ENCODE measurements at regions not wholly inside any gene's neighbourhood (a gene's known extent, or its start where the extent isn't known, plus 50 kb on each side); places are given as distances from the start of the nearest gene placed in this dataset.

DNA sequence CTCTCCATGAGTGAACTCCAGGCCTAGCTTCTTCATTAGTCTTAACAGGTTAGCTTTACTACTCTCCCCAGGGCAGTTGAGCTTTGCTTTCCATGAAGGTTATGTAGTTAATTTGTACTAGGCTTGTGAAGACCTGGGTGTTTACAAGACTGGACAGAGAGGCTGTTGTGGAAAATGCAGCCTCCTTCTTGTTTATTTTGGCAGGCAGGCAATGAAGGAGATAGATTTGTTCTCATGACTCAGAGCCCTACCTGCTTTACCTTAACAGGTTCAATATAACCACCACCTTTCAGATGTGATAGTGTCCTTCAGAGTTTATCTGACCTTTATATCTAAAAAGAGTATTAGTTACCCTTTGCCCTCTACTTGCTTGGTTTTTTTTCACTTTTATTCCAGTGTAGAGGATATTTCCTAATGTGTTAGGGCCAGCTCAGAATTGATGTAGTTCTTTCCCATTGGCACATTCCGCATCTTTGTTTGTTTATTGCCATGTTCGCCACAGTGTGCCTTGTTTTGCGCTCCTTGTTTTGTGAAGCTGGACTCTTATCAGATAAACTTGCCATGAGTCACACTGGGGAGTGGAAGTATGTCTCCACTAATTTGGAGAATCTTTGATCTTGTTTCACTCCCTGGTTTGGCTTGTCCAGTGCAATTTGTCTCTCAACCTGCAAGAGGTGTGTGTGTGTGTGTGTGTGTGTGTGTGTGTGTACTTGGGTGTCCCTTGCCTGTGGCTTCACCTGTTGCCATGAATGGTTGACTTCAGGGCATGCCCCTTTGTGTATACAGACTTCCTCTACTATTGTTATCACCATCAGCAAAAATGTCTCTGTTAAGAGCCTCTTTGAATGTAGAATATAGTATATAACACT lies 87.4 kb upstream of the MACF1 start (continued):
- TF ChIP-seq, protein P1, sequence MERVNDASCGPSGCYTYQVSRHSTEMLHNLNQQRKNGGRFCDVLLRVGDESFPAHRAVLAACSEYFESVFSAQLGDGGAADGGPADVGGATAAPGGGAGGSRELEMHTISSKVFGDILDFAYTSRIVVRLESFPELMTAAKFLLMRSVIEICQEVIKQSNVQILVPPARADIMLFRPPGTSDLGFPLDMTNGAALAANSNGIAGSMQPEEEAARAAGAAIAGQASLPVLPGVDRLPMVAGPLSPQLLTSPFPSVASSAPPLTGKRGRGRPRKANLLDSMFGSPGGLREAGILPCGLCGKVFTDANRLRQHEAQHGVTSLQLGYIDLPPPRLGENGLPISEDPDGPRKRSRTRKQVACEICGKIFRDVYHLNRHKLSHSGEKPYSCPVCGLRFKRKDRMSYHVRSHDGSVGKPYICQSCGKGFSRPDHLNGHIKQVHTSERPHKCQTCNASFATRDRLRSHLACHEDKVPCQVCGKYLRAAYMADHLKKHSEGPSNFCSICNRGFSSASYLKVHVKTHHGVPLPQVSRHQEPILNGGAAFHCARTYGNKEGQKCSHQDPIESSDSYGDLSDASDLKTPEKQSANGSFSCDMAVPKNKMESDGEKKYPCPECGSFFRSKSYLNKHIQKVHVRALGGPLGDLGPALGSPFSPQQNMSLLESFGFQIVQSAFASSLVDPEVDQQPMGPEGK (tag by site-specific recombination; IDR thresholded peaks at IDR 0.05) = peak; percentile 66; the same call in 1 of the 2 replicates
- TF ChIP-seq MYNN (tag by site-specific recombination; IDR thresholded peaks at IDR 0.05; ENCODE audit: borderline replicate concordance) (peak; percentile 59; the same call in 1 of the 2 replicates), PRDM1 (tag by site-specific recombination; IDR thresholded peaks at IDR 0.05) (peak; percentile 80), ZIC2 (tag by site-specific recombination; IDR thresholded peaks at IDR 0.05) (peak; percentile 37)
- TF ChIP-seq, protein P2, sequence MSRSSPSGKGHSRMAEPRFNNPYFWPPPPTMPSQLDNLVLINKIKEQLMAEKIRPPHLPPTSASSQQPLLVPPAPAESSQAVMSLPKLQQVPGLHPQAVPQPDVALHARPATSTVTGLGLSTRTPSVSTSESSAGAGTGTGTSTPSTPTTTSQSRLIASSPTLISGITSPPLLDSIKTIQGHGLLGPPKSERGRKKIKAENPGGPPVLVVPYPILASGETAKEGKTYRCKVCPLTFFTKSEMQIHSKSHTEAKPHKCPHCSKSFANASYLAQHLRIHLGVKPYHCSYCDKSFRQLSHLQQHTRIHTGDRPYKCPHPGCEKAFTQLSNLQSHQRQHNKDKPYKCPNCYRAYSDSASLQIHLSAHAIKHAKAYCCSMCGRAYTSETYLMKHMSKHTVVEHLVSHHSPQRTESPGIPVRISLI (tag by site-specific recombination; IDR thresholded peaks at IDR 0.05) = 0 out of 2 replicates have a peak, but pooled peaks have one; percentile 23

DNA sequence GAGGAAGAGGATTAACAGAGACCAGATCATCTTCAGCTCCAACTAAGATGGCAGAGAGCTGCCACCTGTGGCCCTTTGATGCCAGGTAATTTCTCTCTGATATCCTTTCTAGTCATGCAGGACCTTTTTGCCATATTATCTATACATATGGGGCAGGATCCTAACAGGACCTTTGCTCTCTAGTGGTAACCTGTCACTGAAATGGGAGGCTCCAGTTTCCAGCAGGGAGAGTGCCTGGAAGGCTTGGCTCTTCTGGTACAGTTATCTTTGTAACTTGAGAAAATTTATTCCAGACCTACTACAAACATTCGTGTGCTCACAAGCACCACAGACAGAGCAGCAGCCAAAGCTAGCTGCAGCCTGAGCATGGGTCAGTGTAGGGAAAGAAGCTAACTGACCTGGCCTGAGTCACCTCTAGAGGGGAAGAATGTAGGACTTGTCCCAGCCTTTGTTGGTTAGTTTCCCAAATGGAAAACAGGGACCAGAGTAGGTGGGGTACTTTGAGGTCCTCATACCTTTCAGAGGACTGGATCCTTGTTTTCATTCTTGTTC lies 86.5 kb upstream of the MACF1 start:
- peaks cover 0 to 4% of the 10 kb centered on the region in 2 experiments; a peak in 1 of 3 replicates for H3K36me3 ChIP-seq (ENCODE audit: control insufficient read depth in 2 of 2, insufficient read depth in 1 of 2, low read length in 2 of 2)
- H3K4me1 ChIP-seq (ENCODE audit: control insufficient read depth, insufficient read depth, low read length) = peaks cover 31% of the 10 kb centered on the region
- POLR2A ChIA-PET = no interaction called here
- H3K27ac ChIP-seq (ENCODE audit: extremely low read depth, low read depth, low read length) = no peak overlapping the region
- H3K4me3 ChIP-seq (ENCODE audit: low read depth, low read length) = no peak overlapping the region
- CTCF ChIA-PET = interaction anchor here (1.2 to 2.1 kb wide), 2 partner anchors 9 to 74 kb away, joined by 3 to 11 read pairs; no protein-coding TSS in a partner anchor
- H3K9me3 ChIP-seq (ENCODE audit: control insufficient read depth, insufficient read depth, low read depth, low read length) = no peaks in the 10 kb centered on the region
- no peak for TF ChIP-seq SP2 (tag by site-specific recombination; IDR thresholded peaks at IDR 0.05)
- TF ChIP-seq ZNF423 (tag by site-specific recombination; IDR thresholded peaks at IDR 0.05) = no peak
- TF ChIP-seq ZNF23 (tag by site-specific recombination; IDR thresholded peaks at IDR 0.05; ENCODE audit: borderline replicate concordance) = no peak
- TF ChIP-seq ZNF350 (tag by site-specific recombination; IDR thresholded peaks at IDR 0.05) = no peak
- TF ChIP-seq, protein P3, sequence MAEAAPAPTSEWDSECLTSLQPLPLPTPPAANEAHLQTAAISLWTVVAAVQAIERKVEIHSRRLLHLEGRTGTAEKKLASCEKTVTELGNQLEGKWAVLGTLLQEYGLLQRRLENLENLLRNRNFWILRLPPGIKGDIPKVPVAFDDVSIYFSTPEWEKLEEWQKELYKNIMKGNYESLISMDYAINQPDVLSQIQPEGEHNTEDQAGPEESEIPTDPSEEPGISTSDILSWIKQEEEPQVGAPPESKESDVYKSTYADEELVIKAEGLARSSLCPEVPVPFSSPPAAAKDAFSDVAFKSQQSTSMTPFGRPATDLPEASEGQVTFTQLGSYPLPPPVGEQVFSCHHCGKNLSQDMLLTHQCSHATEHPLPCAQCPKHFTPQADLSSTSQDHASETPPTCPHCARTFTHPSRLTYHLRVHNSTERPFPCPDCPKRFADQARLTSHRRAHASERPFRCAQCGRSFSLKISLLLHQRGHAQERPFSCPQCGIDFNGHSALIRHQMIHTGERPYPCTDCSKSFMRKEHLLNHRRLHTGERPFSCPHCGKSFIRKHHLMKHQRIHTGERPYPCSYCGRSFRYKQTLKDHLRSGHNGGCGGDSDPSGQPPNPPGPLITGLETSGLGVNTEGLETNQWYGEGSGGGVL (tag by site-specific recombination; IDR thresholded peaks at IDR 0.05) = no peak
- peak; percentile 70 for TF ChIP-seq IKZF3 (tag by site-specific recombination; IDR thresholded peaks at IDR 0.05)
- TF ChIP-seq, protein P4, sequence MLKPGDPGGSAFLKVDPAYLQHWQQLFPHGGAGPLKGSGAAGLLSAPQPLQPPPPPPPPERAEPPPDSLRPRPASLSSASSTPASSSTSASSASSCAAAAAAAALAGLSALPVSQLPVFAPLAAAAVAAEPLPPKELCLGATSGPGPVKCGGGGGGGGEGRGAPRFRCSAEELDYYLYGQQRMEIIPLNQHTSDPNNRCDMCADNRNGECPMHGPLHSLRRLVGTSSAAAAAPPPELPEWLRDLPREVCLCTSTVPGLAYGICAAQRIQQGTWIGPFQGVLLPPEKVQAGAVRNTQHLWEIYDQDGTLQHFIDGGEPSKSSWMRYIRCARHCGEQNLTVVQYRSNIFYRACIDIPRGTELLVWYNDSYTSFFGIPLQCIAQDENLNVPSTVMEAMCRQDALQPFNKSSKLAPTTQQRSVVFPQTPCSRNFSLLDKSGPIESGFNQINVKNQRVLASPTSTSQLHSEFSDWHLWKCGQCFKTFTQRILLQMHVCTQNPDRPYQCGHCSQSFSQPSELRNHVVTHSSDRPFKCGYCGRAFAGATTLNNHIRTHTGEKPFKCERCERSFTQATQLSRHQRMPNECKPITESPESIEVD (tag by site-specific recombination; IDR thresholded peaks at IDR 0.05) = no peak
- TF ChIP-seq, protein P5, sequence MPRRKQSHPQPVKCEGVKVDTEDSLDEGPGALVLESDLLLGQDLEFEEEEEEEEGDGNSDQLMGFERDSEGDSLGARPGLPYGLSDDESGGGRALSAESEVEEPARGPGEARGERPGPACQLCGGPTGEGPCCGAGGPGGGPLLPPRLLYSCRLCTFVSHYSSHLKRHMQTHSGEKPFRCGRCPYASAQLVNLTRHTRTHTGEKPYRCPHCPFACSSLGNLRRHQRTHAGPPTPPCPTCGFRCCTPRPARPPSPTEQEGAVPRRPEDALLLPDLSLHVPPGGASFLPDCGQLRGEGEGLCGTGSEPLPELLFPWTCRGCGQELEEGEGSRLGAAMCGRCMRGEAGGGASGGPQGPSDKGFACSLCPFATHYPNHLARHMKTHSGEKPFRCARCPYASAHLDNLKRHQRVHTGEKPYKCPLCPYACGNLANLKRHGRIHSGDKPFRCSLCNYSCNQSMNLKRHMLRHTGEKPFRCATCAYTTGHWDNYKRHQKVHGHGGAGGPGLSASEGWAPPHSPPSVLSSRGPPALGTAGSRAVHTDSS (tag by site-specific recombination; IDR thresholded peaks at IDR 0.05) = 0 out of 2 replicates have a peak, but pooled peaks have one; percentile 49
- TF ChIP-seq ZNF391 (tag by site-specific recombination; IDR thresholded peaks at IDR 0.05; ENCODE audit: borderline replicate concordance, low read depth) = no peak
- TF ChIP-seq ZNF48 (tag by site-specific recombination; IDR thresholded peaks at IDR 0.05) = no peak
- TF ChIP-seq, protein P6, sequence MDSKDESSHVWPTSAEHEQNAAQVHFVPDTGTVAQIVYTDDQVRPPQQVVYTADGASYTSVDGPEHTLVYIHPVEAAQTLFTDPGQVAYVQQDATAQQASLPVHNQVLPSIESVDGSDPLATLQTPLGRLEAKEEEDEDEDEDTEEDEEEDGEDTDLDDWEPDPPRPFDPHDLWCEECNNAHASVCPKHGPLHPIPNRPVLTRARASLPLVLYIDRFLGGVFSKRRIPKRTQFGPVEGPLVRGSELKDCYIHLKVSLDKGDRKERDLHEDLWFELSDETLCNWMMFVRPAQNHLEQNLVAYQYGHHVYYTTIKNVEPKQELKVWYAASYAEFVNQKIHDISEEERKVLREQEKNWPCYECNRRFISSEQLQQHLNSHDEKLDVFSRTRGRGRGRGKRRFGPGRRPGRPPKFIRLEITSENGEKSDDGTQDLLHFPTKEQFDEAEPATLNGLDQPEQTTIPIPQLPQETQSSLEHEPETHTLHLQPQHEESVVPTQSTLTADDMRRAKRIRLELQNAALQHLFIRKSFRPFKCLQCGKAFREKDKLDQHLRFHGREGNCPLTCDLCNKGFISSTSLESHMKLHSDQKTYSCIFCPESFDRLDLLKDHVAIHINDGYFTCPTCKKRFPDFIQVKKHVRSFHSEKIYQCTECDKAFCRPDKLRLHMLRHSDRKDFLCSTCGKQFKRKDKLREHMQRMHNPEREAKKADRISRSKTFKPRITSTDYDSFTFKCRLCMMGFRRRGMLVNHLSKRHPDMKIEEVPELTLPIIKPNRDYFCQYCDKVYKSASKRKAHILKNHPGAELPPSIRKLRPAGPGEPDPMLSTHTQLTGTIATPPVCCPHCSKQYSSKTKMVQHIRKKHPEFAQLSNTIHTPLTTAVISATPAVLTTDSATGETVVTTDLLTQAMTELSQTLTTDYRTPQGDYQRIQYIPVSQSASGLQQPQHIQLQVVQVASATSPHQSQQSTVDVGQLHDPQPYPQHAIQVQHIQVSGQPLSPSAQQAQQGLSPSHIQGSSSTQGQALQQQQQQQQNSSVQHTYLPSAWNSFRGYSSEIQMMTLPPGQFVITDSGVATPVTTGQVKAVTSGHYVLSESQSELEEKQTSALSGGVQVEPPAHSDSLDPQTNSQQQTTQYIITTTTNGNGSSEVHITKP (tag by site-specific recombination; IDR thresholded peaks at IDR 0.05) = 0 out of 2 replicates have a peak, but pooled peaks have one; percentile 7
- TF ChIP-seq, protein P7, sequence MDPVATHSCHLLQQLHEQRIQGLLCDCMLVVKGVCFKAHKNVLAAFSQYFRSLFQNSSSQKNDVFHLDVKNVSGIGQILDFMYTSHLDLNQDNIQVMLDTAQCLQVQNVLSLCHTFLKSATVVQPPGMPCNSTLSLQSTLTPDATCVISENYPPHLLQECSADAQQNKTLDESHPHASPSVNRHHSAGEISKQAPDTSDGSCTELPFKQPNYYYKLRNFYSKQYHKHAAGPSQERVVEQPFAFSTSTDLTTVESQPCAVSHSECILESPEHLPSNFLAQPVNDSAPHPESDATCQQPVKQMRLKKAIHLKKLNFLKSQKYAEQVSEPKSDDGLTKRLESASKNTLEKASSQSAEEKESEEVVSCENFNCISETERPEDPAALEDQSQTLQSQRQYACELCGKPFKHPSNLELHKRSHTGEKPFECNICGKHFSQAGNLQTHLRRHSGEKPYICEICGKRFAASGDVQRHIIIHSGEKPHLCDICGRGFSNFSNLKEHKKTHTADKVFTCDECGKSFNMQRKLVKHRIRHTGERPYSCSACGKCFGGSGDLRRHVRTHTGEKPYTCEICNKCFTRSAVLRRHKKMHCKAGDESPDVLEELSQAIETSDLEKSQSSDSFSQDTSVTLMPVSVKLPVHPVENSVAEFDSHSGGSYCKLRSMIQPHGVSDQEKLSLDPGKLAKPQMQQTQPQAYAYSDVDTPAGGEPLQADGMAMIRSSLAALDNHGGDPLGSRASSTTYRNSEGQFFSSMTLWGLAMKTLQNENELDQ (tag by site-specific recombination; IDR thresholded peaks at IDR 0.05; ENCODE audit: low read depth) = no peak
- no peak for TF ChIP-seq ZNF791 (tag by site-specific recombination; IDR thresholded peaks at IDR 0.05)
- no peak for TF ChIP-seq ZFP41 (tag by site-specific recombination; IDR thresholded peaks at IDR 0.05; ENCODE audit: borderline replicate concordance)
